ENCODE measurements at regions not wholly inside any gene's neighbourhood (a gene's known extent, or its start where the extent isn't known, plus 50 kb on each side); places are given as distances from the start of the nearest gene placed in this dataset.

GRCh38 chr12:116382686-116383530, 105.4 kb upstream of the MED13L start:
- WGBS (ENCODE audit: insufficient coverage, low coverage, low lambda C conversion rate, missing lambda C conversion rate): 55% methylated on average over 8 of the region's 13 CpGs
- H3K27me3 ChIP-seq: no peaks in the 10 kb centered on the region
- peaks cover 0 to 24% (median 5%) of the 10 kb centered on the region in 4 donors for H3K4me1 ChIP-seq
- H3K36me3 ChIP-seq: no peaks in the 10 kb centered on the region
- H3K27ac ChIP-seq: no peak overlapping the region
- ATAC-seq (peak in 1 of 4 donors; percentile 16), DNase-seq (peak in 1 of 3 donors; percentile 35)
- TF ChIP-seq CTCF (IDR thresholded peaks at IDR 0.05): no peak
- no peak for TF ChIP-seq POLR2A (IDR thresholded peaks at IDR 0.05)
- intact Hi-C loops (cut with DNase I): no loop called here
- H3K9me3 ChIP-seq: no peaks in the 10 kb centered on the region
- no peak overlapping the region for H3K4me3 ChIP-seq

GRCh38 chr12:116384175-116384574, 106.7 kb upstream of the MED13L start:
- 90% methylated on average over 3 of the region's 5 CpGs for WGBS (ENCODE audit: insufficient coverage, low coverage, low lambda C conversion rate, missing lambda C conversion rate)
- H3K27ac ChIP-seq: no peak overlapping the region
- ATAC-seq (no peak), DNase-seq (no peak)
- H3K9me3 ChIP-seq: no peaks in the 10 kb centered on the region
- intact Hi-C loops (cut with DNase I): no loop called here
- no peak overlapping the region for H3K4me3 ChIP-seq
- no peaks in the 10 kb centered on the region for H3K27me3 ChIP-seq
- no peaks in the 10 kb centered on the region for H3K36me3 ChIP-seq
- no peak for TF ChIP-seq CTCF (IDR thresholded peaks at IDR 0.05)
- no peak for TF ChIP-seq POLR2A (IDR thresholded peaks at IDR 0.05)
- peaks cover 0 to 24% (median 5%) of the 10 kb centered on the region in 4 donors for H3K4me1 ChIP-seq

- no peak overlapping the region for H3K27ac ChIP-seq
- intact Hi-C loops (cut with DNase I): no loop called here
- WGBS (ENCODE audit: insufficient coverage, low coverage, low lambda C conversion rate, missing lambda C conversion rate): 69% methylated on average over 6 of the region's 7 CpGs
- H3K36me3 ChIP-seq: no peaks in the 10 kb centered on the region
- no peak overlapping the region for H3K4me3 ChIP-seq
- no peaks in the 10 kb centered on the region for H3K27me3 ChIP-seq
- TF ChIP-seq POLR2A (IDR thresholded peaks at IDR 0.05): no peak
- TF ChIP-seq CTCF (IDR thresholded peaks at IDR 0.05): no peak
- H3K4me1 ChIP-seq: peaks cover 0 to 24% (median 5%) of the 10 kb centered on the region in 4 donors
- H3K9me3 ChIP-seq: no peaks in the 10 kb centered on the region
- DNase-seq: peak in 1 of 3 donors; percentile 16
- ATAC-seq: no peak
Observed at GRCh38 chr12:116384691-116385485, 107.4 kb upstream of the MED13L start.

GRCh38 chr12:116385486-116386217, 108.2 kb upstream of the MED13L start:
- WGBS (ENCODE audit: insufficient coverage, low coverage, low lambda C conversion rate, missing lambda C conversion rate): 45% methylated on average over 11 of the region's 21 CpGs
- peak; percentile 88 to 95 (median 91) for ATAC-seq
- peaks cover 0 to 31% (median 5%) of the 10 kb centered on the region in 4 donors for H3K4me1 ChIP-seq
- peak; percentile 57 to 87 (median 76) for DNase-seq
- no peaks in the 10 kb centered on the region for H3K27me3 ChIP-seq
- H3K4me3 ChIP-seq: no peak overlapping the region
- H3K36me3 ChIP-seq: no peaks in the 10 kb centered on the region
- intact Hi-C loops (cut with DNase I): no loop called here
- TF ChIP-seq POLR2A (IDR thresholded peaks at IDR 0.05): no peak
- no peak for TF ChIP-seq CTCF (IDR thresholded peaks at IDR 0.05)
- peak overlapping the region in 2 of 3 donors; percentile 33 to 71 for H3K27ac ChIP-seq
- no peaks in the 10 kb centered on the region for H3K9me3 ChIP-seq

Measured in right lobe of liver (tissue), 6 donors.